ENCODE measurements at regions not wholly inside any gene's neighbourhood (a gene's known extent, or its start where the extent isn't known, plus 50 kb on each side); places are given as distances from the start of the nearest gene placed in this dataset.

DNA sequence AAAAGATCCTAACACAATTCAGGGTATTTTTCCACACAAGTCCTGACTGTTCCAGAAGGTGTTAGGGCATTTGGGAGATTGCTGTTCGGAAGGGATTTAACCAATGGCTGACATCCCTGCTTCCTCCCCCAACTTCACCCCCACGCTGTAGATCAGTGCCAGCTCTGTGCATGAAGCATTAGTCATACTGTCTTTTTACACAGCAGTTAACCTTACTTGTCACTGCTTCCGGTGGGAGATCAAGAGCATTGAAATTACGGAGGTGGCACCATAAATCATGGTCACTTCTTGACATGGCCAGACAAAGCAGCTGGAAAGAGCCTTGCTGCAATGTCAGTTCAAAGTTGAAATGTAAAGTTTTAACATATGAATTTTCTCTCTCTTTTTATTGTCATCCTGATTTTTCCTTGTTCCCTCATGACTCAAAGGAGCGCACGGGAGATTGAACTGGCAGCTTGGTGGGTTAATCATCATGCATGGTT lies 70.2 kb downstream of the HRH4 start:
- H2AFZ ChIP-seq (ENCODE audit: low read depth, low read length, severe bottlenecking), result no peak overlapping the region
- no peak overlapping the region for H3K27ac ChIP-seq (ENCODE audit: low read depth, low read length)
- H3K9ac ChIP-seq (ENCODE audit: low read length), result no peak overlapping the region
- no peaks in the 10 kb centered on the region for H3F3A ChIP-seq (ENCODE audit: insufficient read depth)
- TF ChIP-seq EZH2phosphoT487 (conservative IDR thresholded peaks at IDR 0.05; ENCODE audit: low read length), result no peak
- TF ChIP-seq, protein P1, sequence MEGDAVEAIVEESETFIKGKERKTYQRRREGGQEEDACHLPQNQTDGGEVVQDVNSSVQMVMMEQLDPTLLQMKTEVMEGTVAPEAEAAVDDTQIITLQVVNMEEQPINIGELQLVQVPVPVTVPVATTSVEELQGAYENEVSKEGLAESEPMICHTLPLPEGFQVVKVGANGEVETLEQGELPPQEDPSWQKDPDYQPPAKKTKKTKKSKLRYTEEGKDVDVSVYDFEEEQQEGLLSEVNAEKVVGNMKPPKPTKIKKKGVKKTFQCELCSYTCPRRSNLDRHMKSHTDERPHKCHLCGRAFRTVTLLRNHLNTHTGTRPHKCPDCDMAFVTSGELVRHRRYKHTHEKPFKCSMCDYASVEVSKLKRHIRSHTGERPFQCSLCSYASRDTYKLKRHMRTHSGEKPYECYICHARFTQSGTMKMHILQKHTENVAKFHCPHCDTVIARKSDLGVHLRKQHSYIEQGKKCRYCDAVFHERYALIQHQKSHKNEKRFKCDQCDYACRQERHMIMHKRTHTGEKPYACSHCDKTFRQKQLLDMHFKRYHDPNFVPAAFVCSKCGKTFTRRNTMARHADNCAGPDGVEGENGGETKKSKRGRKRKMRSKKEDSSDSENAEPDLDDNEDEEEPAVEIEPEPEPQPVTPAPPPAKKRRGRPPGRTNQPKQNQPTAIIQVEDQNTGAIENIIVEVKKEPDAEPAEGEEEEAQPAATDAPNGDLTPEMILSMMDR (IDR thresholded peaks at IDR 0.05; ENCODE audit: insufficient read depth, low read length, poor library complexity, severe bottlenecking), result no peak
- H3K9me3 ChIP-seq (ENCODE audit: insufficient read depth, low read length), result no peaks in the 10 kb centered on the region
- no peak overlapping the region for H3K4me3 ChIP-seq (ENCODE audit: insufficient read depth, low read length, poor library complexity, severe bottlenecking)
- no peaks in the 10 kb centered on the region for H3K9me2 ChIP-seq (replicated peaks; ENCODE audit: insufficient read depth, low read length)
- no peaks in the 10 kb centered on the region for H3K27me3 ChIP-seq (ENCODE audit: low read length)
- H4K20me1 ChIP-seq (ENCODE audit: low read depth, low read length), result no peaks in the 10 kb centered on the region
- no peak overlapping the region for H3K4me2 ChIP-seq (ENCODE audit: low read depth, low read length, poor library complexity, severe bottlenecking)
- no peaks in the 10 kb centered on the region for H3K79me2 ChIP-seq (ENCODE audit: insufficient read depth, low read length)
- H3K36me3 ChIP-seq (ENCODE audit: low read length), result no peaks in the 10 kb centered on the region

DNA sequence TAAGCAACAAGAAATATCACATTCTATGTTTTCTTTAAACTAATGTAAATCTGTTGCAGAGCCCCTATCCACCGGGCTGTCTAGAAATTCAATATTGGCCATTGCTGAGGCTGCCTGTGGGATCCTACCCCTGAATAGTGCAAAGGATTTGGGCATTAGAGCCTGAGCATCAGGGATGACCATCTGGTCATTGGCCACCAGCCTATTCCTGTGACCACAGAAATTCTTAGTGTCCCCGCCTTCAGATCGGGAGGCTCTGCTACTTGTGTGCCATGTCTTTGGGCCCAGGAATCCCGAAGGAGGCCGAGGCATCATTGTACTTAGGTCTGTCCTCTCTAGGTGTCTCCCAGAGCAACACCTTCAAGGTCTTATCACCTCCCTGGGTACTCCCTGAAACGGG lies 73.8 kb downstream of the HRH4 start:
- Histone ChIP-seq H3K4me2 (ENCODE audit: low read depth, low read length, poor library complexity, severe bottlenecking) (no peak overlapping the region), H3K9me3 (ENCODE audit: insufficient read depth, low read length) (no peaks in the 10 kb centered on the region), H4K20me1 (ENCODE audit: low read depth, low read length) (no peaks in the 10 kb centered on the region), H3K9me2 (replicated peaks; ENCODE audit: insufficient read depth, low read length) (no peaks in the 10 kb centered on the region), H3F3A (ENCODE audit: insufficient read depth) (no peaks in the 10 kb centered on the region), H3K4me3 (ENCODE audit: insufficient read depth, low read length, poor library complexity, severe bottlenecking) (no peak overlapping the region), H3K79me2 (ENCODE audit: insufficient read depth, low read length) (no peaks in the 10 kb centered on the region), H3K9ac (ENCODE audit: low read length) (no peak overlapping the region), H2AFZ (ENCODE audit: low read depth, low read length, severe bottlenecking) (no peak overlapping the region), H3K36me3 (ENCODE audit: low read length) (no peaks in the 10 kb centered on the region), H3K27ac (ENCODE audit: low read depth, low read length) (no peak overlapping the region), H3K27me3 (ENCODE audit: low read length) (no peaks in the 10 kb centered on the region)
- TF ChIP-seq, protein P1 (IDR thresholded peaks at IDR 0.05; ENCODE audit: insufficient read depth, low read length, poor library complexity, severe bottlenecking), result no peak
- no peak for TF ChIP-seq EZH2phosphoT487 (conservative IDR thresholded peaks at IDR 0.05; ENCODE audit: low read length)

GRCh38 chr18:24534737-24535136 lies 74.3 kb downstream of the HRH4 start:
- Histone ChIP-seq H4K20me1 (ENCODE audit: low read depth, low read length) (no peaks in the 10 kb centered on the region), H3K79me2 (ENCODE audit: insufficient read depth, low read length) (no peaks in the 10 kb centered on the region), H3F3A (ENCODE audit: insufficient read depth) (no peaks in the 10 kb centered on the region), H3K9me3 (ENCODE audit: insufficient read depth, low read length) (no peaks in the 10 kb centered on the region), H3K27me3 (ENCODE audit: low read length) (no peaks in the 10 kb centered on the region), H3K36me3 (ENCODE audit: low read length) (no peaks in the 10 kb centered on the region), H2AFZ (ENCODE audit: low read depth, low read length, severe bottlenecking) (no peak overlapping the region), H3K4me2 (ENCODE audit: low read depth, low read length, poor library complexity, severe bottlenecking) (no peak overlapping the region), H3K4me3 (ENCODE audit: insufficient read depth, low read length, poor library complexity, severe bottlenecking) (no peak overlapping the region), H3K9ac (ENCODE audit: low read length) (no peak overlapping the region), H3K9me2 (replicated peaks; ENCODE audit: insufficient read depth, low read length) (no peaks in the 10 kb centered on the region), H3K27ac (ENCODE audit: low read depth, low read length) (no peak overlapping the region)
- TF ChIP-seq, protein P1 (IDR thresholded peaks at IDR 0.05; ENCODE audit: insufficient read depth, low read length, poor library complexity, severe bottlenecking), result no peak
- no peak for TF ChIP-seq EZH2phosphoT487 (conservative IDR thresholded peaks at IDR 0.05; ENCODE audit: low read length)
